Activated CD4-positive, alpha-beta T cell treated with anti-CD3 and anti-CD28 coated beads for 24 hours (primary cell): ENCODE measurements at regions not wholly inside any gene's neighbourhood (a gene's known extent, or its start where the extent isn't known, plus 50 kb on each side); places are given as distances from the start of the nearest gene placed in this dataset.
A peak's percentile ranks its signal among the peaks of the same experiment; 100 is the strongest.

Source experiments
- DNase-seq, 2 donors: peaks; one replicate each; pipeline ENCODE4 v3.0.0-alpha.2; 2020; ENCODE audit warnings: low read depth in 2 of 2

GRCh38 chr2:200212862-200213425 lies 93.5 kb upstream of the SPATS2L start:
- no peak for DNase-seq

DNA sequence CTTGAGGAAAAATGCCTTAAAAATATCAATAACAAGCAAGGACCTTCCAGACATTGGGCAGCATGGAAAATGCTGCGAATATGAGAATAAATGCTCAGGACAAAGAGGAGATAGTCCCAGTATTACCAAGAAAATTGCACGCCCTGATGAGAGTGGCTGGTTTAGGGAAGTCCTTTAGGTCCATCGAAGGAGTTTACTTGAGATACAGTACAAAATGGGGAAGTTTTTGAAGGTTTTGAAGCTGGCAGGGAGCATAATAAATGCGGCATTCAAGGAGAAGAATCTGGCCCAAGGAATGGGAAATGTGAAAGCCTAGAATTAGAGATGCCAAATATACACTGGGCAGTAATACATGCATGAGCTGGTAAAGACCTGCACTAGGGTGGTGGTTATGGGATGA lies 90.2 kb upstream of the SPATS2L start:
- DNase-seq = no peak

DNA sequence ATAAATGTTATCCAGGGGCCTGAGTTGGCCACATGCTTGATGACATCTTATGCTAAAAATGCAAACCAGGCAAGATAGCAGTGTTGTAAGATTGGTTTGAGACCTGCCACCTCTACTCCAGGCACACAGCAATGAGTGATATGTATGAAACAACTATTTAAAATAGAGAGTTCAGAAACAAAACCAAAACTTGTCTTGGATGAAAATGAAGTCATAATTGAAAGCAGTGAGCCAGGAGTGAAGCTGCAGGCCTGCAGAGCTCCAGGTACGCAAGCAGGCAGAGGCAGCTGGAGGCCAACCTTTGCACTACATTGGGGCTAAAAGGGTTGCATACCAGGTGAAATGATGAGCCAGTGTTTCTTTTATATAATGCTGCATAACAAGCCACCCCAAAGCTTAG lies 89.2 kb upstream of the SPATS2L start:
- DNase-seq = no peak

GRCh38 chr2:200218645-200219044 lies 87.8 kb upstream of the SPATS2L start:
- DNase-seq = no peak

DNA sequence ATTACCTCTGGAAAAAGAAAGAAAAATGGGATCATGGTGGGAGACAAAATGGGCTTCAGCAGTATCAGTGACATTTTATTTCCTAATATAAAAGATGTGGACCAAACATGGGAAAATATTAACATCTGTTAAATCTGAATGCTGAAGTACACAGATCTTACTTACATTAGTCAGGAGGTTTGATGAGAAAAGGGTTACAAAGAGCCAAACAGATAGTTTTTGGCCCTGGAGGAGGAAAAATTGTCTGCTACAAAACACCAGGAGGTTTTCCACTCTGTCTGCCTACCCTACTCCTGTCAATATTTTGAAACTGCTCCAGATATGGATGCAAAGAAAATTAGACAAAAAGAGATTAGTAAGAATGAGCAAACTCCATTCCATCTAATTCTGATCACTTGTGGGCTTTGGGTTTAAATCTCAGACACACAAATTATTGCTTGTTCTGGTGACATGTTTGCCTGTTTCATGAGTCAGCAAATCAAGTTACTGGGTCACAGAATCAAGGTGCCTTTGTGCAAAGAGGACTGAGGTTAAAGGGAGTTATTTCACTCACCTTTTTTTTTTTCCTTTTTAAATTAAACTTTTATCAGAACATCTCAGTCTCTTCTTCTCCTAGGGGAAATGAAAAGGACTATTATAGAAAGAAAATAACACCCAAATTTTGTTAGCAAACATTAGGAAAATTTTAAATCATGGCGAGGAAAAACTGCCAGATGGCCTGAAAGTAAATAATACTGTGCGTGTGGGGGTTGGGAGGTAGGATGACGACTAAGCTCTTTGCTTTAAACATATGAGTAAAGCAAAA lies 87.0 kb upstream of the SPATS2L start:
- no peak for DNase-seq

DNA sequence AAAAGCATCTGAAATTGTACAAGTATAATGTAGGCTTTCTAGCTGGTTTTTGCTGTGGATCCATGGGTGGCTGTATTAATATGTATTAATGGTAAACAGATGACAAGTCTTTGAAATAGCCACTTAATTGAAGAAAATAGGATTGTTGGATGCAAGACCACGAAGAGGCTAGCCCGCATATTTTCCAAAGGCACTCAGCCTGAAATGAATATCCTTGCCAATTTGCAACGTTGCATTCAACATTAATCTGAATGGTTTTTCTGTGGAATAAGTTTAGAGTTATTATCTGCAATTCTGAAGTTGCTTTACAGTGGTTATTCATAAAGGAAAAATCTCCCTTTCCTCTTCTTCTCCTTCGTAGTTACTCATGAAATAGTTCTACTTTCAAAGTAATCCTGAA lies 86.2 kb upstream of the SPATS2L start:
- DNase-seq = no peak

DNA sequence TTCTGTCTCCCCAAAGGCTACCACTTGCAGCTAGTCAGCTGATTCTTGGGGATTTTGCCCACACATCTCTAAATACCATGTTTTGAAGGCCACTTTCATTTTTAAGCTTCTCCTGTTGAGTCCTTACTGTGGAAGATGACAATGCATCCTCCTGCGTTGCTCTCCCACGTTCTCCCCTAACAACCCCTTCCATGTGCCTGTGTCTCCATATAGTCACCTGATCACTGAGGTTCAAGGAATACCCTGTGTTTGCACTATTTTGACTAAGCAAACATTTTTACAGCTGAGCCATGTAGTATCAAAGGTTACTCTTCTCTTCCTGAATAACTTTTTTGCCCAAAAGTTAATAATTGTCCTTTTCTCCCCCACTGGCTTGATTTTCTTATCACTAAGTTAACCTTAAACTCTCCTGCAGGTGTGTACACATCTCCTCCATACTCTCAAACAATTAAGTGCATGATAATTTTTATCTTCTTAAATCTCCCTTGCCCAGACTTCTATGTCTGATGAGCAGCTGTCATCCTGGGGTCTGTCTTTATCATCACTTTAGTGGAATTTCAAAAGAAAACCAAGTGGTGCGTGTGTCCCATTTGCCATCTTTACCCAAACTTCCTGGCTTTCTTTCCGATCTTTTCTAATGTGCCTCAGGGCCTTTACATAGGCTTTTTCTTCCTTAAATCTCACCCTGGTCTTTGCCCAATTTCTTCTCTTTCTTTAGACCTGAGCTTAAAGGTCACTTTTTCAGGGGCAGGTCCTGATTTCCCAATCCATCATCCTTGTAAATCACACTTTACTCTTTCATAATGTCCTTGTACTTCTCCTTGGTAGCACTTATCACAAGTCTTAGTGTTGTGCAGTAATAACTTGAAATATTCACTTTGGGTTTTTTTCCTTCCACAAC lies 85.2 kb upstream of the SPATS2L start:
- DNase-seq = no peak

GRCh38 chr2:200222791-200223190 lies 83.7 kb upstream of the SPATS2L start:
- DNase-seq = no peak

GRCh38 chr2:200223205-200223784 lies 83.2 kb upstream of the SPATS2L start:
- DNase-seq = no peak

- no peak for DNase-seq
Observed at GRCh38 chr2:200225951-200226350, 80.5 kb upstream of the SPATS2L start.

- no peak for DNase-seq
Observed at GRCh38 chr2:200226451-200227426, 79.8 kb upstream of the SPATS2L start.

DNA sequence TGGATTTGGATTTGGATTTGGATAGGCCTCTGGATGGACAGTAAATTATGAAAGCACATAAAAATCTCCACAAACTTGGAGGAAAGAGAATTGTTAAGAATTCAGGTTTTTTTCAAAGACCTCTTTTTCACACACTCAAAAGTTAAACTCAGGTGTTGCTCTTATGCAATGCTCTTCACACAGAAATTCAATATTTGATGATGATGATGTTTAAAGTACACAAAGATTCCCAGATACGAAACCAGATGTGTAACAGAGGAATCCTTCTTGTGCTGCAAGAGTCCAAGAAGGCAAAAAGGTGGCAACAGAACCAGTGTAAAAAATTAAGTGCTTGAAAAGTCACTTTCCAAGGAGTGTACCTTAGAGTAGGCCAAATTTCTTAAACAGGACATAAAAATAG lies 75.8 kb upstream of the SPATS2L start:
- DNase-seq = no peak

DNA sequence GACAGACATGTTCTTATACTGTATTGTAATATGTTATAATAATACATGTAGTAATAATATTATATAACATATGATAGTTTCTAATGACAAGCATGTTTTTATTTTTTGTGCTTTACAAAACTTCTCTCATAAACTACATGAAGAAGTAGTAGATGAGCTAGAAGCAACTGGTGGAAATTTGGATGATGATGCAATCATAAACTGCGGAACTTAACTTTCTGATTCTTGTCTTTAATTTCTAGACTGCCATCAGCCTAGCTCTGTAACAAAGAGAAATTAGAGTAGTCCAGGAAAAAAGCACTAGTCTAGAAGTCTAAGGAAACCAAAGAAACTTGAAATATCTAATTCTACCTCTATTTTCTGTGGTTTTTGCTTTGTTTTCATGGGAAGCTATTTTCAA lies 71.0 kb upstream of the SPATS2L start:
- no peak for DNase-seq

DNA sequence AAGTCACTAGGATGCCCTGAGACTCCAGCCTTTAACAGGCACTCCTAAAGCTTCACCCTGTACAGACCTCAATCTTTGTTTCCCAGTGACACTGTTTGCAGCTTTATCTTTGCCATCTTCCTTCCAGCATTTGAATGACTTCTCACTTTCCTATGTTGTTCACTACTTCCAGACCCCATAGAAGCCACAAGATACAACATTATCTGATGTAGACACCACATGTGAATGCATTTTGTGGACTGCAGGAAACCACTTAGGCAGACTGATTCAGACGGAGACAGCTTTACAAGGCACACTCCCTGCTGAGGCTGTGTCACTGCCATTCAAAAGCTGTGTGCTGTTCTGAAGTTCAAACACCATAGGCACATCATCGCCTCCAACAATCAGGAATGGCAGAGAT lies 67.3 kb upstream of the SPATS2L start:
- DNase-seq = peak in 1 of 2 donors; percentile 1

GRCh38 chr2:200242570-200242969 lies 63.9 kb upstream of the SPATS2L start:
- DNase-seq = no peak

DNA sequence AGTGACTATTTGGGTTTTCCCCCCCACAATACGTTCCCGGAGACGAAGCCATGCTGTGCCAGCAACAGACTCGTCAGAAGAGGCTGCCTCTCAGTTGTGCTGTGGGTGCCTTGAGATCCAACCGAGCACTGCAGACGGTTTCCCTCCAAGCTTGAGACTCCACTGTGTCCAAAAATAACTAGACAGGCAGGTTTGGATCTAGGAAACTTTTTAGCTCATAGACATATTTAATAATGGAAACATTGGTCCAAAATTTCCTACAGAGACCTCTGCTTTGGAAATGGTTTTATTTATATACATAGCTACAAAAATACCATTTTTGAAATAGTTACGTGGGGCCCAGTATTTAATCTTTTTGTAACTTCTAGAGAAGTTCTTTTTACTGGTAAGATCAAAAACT lies 63.1 kb upstream of the SPATS2L start:
- DNase-seq = no peak

DNA sequence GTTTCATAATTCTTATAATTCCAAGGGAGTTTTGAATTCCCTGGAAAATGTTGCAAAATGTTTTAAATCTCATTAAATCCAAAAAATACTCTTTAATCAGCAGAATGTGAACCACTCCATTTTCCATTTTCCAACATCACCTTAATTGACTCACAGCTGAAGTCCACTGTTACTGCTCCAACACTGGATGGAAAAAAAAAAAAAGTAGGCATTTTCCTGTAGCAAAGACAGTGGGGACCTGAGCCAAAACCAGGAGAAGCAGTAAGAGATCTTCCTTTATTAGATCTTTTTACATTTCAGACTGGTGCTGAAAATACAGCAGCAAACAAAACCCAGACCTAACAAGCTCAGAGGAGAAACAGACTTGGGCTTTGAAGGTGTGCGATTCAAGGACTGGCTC lies 62.4 kb upstream of the SPATS2L start:
- DNase-seq = no peak

GRCh38 chr2:200247494-200247893 lies 59.0 kb upstream of the SPATS2L start:
- DNase-seq = no peak

- no peak for DNase-seq
Observed at GRCh38 chr2:200252265-200253067, 54.0 kb upstream of the SPATS2L start.

GRCh38 chr2:200253639-200254038 lies 52.9 kb upstream of the SPATS2L start:
- DNase-seq = no peak
